ENCODE measurements at regions not wholly inside any gene's neighbourhood (a gene's known extent, or its start where the extent isn't known, plus 50 kb on each side); places are given as distances from the start of the nearest gene placed in this dataset.

DNA sequence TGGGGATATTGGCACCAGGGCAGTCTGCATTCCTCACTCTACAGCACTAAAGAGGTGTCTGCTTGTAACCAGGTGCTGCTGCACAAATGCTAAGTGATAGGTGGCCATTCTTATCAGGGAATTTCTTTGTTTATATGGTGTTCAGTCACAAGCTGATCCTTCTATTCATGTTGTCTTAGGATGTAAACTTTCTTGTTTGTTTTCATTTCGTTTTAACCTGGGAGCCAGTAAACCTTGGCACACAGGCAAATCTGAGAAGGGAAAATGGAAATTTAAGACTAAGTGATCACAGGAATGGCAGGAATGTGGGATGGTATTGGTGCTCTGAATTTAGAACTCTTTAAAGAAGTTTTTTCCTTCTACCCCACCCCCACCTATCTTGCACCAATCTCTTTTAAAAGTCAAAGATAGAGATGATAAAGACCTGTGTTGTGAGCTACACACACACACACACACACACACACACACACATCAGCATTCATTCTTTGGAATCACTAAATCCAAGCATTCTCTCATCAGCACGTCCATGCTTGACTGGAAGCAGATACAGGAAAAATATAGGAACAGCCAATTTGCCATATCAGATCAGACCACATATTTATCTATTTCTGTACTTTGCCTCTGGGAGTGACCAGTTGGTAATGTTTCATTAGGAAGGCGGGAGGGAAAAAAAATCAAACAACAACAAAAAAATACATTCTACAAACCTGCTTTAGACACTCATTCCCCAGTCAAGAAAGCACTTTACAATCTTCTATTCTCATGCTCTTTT, 451.4 kb upstream of the ADGRL2 start:
- H3K36me3 ChIP-seq: no peaks in the 10 kb centered on the region
- H3K27me3 ChIP-seq: no peaks in the 10 kb centered on the region
- H3K27ac ChIP-seq: no peak overlapping the region
- no peak for TF ChIP-seq POLR2A (IDR thresholded peaks at IDR 0.05)
- TF ChIP-seq, protein P1, sequence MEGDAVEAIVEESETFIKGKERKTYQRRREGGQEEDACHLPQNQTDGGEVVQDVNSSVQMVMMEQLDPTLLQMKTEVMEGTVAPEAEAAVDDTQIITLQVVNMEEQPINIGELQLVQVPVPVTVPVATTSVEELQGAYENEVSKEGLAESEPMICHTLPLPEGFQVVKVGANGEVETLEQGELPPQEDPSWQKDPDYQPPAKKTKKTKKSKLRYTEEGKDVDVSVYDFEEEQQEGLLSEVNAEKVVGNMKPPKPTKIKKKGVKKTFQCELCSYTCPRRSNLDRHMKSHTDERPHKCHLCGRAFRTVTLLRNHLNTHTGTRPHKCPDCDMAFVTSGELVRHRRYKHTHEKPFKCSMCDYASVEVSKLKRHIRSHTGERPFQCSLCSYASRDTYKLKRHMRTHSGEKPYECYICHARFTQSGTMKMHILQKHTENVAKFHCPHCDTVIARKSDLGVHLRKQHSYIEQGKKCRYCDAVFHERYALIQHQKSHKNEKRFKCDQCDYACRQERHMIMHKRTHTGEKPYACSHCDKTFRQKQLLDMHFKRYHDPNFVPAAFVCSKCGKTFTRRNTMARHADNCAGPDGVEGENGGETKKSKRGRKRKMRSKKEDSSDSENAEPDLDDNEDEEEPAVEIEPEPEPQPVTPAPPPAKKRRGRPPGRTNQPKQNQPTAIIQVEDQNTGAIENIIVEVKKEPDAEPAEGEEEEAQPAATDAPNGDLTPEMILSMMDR (IDR thresholded peaks at IDR 0.05): no peak
- H3K4me1 ChIP-seq: no peaks in the 10 kb centered on the region
- no peak for DNase-seq
- H3K9me3 ChIP-seq: no peaks in the 10 kb centered on the region
- no peak overlapping the region for H3K4me3 ChIP-seq

DNA sequence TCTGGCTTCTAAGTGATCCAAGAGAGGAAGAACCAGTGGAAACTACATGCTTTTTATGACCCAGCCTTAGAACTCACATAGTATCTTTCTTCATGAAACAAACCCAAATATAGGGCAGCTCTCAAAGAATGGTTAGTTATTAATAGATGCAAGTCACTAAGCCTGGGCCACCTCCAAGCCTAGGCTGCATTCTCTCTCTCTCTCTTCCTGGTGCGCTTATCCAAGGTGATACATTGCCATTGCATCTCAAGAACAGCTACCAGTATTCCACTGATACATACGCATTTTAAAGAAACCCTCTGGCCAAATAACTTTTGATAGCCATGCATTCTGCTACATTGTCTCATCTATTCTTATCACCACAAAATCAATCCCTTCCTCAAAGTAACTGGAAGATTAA, 455.6 kb upstream of the ADGRL2 start:
- Histone ChIP-seq H3K36me3 (no peaks in the 10 kb centered on the region), H3K9me3 (no peaks in the 10 kb centered on the region), H3K4me3 (no peak overlapping the region), H3K4me1 (no peaks in the 10 kb centered on the region), H3K27ac (no peak overlapping the region), H3K27me3 (no peaks in the 10 kb centered on the region)
- no peak for DNase-seq
- TF ChIP-seq, protein P1 (IDR thresholded peaks at IDR 0.05): no peak
- no peak for TF ChIP-seq POLR2A (IDR thresholded peaks at IDR 0.05)

DNA sequence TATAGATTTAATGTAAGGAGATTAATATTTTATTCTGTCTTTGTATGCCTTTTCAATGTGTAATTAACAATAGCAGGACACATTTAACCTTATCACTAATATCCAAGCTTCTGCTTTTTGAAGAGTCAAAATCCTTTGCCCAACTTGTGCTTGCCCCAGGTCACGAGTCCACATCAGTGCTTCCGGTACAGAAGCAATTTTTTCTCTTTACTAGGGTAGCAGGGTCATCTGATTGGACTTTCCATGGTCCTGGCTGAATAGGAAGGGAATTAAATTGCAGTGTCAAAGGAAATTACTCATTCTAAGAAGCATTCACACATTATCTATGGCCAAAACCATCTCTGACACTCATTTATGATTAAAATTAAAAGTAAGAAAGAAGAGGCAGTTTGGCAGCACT, 460.5 kb upstream of the ADGRL2 start:
- Histone ChIP-seq H3K27ac (no peak overlapping the region), H3K36me3 (no peaks in the 10 kb centered on the region), H3K27me3 (no peaks in the 10 kb centered on the region), H3K9me3 (no peaks in the 10 kb centered on the region), H3K4me3 (no peak overlapping the region), H3K4me1 (no peaks in the 10 kb centered on the region)
- TF ChIP-seq, protein P1 (IDR thresholded peaks at IDR 0.05): no peak
- no peak for TF ChIP-seq POLR2A (IDR thresholded peaks at IDR 0.05)
- no peak for DNase-seq

DNA sequence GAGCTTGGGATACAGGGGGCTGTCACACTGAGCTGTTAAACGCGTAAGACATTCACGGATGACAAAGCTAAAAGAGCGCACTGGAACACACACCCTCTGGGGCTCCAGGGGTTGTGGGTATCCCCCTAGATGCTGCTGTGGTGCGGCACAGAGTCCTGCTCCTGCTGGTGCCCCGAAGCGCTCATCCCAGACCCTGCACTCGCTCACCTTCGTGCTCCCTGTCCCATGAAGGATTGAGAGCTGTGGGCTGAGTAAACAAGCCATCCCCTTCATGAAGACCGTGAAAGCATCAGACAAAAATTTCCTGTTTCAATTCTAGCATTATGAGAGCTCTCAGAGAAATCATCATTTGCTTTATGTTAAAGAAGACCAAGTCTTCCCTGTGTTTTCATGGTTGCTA, 463.5 kb upstream of the ADGRL2 start:
- no peaks in the 10 kb centered on the region for H3K36me3 ChIP-seq
- DNase-seq: no peak
- no peaks in the 10 kb centered on the region for H3K4me1 ChIP-seq
- no peaks in the 10 kb centered on the region for H3K9me3 ChIP-seq
- H3K4me3 ChIP-seq: no peak overlapping the region
- TF ChIP-seq, protein P1 (IDR thresholded peaks at IDR 0.05): no peak
- TF ChIP-seq POLR2A (IDR thresholded peaks at IDR 0.05): no peak
- H3K27ac ChIP-seq: no peak overlapping the region
- H3K27me3 ChIP-seq: no peaks in the 10 kb centered on the region

DNA sequence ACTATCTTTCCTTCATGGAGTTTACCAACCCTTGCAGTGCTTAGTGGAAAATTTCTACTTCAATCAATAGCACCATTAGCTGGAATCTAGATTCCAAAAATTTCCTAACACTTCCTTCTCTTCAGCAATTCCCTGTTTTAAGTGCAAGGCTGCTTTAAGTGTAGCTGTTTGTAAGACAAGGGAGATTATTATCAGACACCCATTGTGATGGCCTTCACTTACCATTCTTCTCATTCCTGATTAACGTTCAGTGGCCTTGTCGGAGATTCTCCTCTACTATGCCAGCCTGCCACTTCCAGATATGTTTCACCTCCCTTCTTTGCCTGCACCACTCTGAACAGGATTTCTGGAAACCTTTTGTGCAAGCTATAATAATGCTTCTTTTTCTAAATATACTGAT, 464.9 kb upstream of the ADGRL2 start:
- H3K36me3 ChIP-seq: no peaks in the 10 kb centered on the region
- H3K27ac ChIP-seq: no peak overlapping the region

More for the DNA sequence above, 464.9 kb upstream of the ADGRL2 start:
- no peak overlapping the region for H3K4me3 ChIP-seq
- no peaks in the 10 kb centered on the region for H3K27me3 ChIP-seq
- H3K9me3 ChIP-seq: no peaks in the 10 kb centered on the region
- no peak for TF ChIP-seq POLR2A (IDR thresholded peaks at IDR 0.05)
- TF ChIP-seq, protein P1 (IDR thresholded peaks at IDR 0.05): no peak
- DNase-seq: no peak
- no peaks in the 10 kb centered on the region for H3K4me1 ChIP-seq
